ENCODE measurements at regions not wholly inside any gene's neighbourhood (a gene's known extent, or its start where the extent isn't known, plus 50 kb on each side); places are given as distances from the start of the nearest gene placed in this dataset.

DNA sequence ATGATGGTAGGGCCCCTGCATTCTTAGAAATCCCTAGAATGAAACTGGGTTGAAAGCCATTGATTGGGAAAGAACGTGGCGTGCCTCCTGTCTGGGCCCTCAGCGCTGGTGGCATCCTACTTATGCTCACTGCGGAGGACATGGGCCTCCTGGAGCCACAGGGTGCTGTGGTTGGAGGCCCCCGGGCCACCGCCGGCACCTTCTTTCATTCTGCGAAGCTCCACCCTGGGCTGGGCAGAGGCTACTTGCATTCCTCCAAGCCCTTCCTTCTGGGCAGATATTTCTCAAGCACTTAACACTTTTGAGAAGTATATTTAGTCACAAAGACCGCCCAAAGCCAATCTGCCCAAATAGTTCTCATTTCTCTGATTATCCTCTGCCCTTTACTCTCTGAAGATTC, 311.9 kb downstream of the MYCN start:
- TF ChIP-seq, protein P1, sequence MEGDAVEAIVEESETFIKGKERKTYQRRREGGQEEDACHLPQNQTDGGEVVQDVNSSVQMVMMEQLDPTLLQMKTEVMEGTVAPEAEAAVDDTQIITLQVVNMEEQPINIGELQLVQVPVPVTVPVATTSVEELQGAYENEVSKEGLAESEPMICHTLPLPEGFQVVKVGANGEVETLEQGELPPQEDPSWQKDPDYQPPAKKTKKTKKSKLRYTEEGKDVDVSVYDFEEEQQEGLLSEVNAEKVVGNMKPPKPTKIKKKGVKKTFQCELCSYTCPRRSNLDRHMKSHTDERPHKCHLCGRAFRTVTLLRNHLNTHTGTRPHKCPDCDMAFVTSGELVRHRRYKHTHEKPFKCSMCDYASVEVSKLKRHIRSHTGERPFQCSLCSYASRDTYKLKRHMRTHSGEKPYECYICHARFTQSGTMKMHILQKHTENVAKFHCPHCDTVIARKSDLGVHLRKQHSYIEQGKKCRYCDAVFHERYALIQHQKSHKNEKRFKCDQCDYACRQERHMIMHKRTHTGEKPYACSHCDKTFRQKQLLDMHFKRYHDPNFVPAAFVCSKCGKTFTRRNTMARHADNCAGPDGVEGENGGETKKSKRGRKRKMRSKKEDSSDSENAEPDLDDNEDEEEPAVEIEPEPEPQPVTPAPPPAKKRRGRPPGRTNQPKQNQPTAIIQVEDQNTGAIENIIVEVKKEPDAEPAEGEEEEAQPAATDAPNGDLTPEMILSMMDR (IDR thresholded peaks at IDR 0.05): no peak
- TF ChIP-seq ZFX (IDR thresholded peaks at IDR 0.05; ENCODE audit: borderline replicate concordance): no peak

Data from 22Rv1 (cell line).